ENCODE measurements at regions not wholly inside any gene's neighbourhood (a gene's known extent, or its start where the extent isn't known, plus 50 kb on each side); places are given as distances from the start of the nearest gene placed in this dataset.
A peak's percentile ranks its signal among the peaks of the same experiment; 100 is the strongest.

DNA sequence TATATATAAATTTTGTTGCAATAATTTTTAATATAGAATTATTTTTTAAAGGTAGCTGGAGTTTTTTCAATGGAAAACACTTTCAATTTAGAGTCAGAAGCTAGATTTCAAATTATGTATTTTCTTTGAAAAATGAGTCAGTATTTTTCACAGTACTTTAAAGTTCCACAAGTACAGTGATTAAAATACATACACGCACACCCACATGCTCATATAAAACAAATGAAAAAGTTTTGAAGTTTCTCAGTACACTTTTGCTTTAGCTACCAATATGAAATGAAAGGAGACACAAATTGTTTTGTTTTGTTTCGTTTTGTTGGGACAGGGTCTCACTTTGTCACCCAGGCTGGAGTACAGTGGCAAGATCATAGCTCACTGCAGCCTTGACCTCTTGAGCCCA, 98.6 kb downstream of the CYB561 start:
- Histone ChIP-seq H3K4me1 (ENCODE audit: insufficient read depth, low read length) (no peaks in the 10 kb centered on the region), H2AK5ac (ENCODE audit: insufficient read length, low read length) (no peak overlapping the region), H4K8ac (replicated peaks; ENCODE audit: insufficient read length, low read depth, low read length) (no peak overlapping the region), H2BK120ac (ENCODE audit: low read depth, low read length, poor library complexity, severe bottlenecking) (no peak overlapping the region), H2BK5ac (ENCODE audit: insufficient read length, low read length) (no peak overlapping the region), H2BK12ac (ENCODE audit: insufficient read length, low read depth, low read length) (no peak overlapping the region), H4K91ac (ENCODE audit: insufficient read length, low read depth, low read length) (no peak overlapping the region), H3K23ac (ENCODE audit: insufficient read length, low read depth, low read length) (no peak overlapping the region), H2BK20ac (ENCODE audit: low read depth, low read length, poor library complexity, severe bottlenecking) (no peak overlapping the region), H3K23me2 (ENCODE audit: insufficient read length, low read depth, low read length, poor library complexity, severe bottlenecking) (no peaks in the 10 kb centered on the region), H3K14ac (ENCODE audit: insufficient read depth, low read length) (no peak overlapping the region), H3K79me1 (ENCODE audit: insufficient read depth, low read depth, low read length, poor library complexity, severe bottlenecking) (no peaks in the 10 kb centered on the region), H2AFZ (ENCODE audit: low read length) (no peak overlapping the region), H3K4me2 (ENCODE audit: insufficient read depth, insufficient read length, low read length) (no peak overlapping the region), H3K4ac (ENCODE audit: low read depth, low read length) (no peak overlapping the region), H3K18ac (ENCODE audit: insufficient read length, low read depth, low read length) (no peak overlapping the region), H3K79me2 (ENCODE audit: insufficient read depth, low read length) (no peaks in the 10 kb centered on the region), H2BK15ac (ENCODE audit: low read depth, low read length) (no peak overlapping the region), H4K20me1 (ENCODE audit: control insufficient read depth, insufficient read depth, insufficient read length) (no peaks in the 10 kb centered on the region), H4K5ac (ENCODE audit: insufficient read length, low read depth, low read length) (no peak overlapping the region), H3K9ac (ENCODE audit: extremely low read depth, insufficient read length, low read length) (no peak overlapping the region), H3K9me3 (ENCODE audit: control insufficient read depth, low read depth, low read length) (no peaks in the 10 kb centered on the region), H3K27me3 (ENCODE audit: insufficient read depth, low read length) (no peaks in the 10 kb centered on the region), H3K27ac (ENCODE audit: insufficient read length, low read depth, low read length) (no peak overlapping the region), H3K56ac (ENCODE audit: insufficient read length, low read depth, low read length) (no peak overlapping the region), H3T11ph (ENCODE audit: low read length) (no peak overlapping the region)
- peaks cover 0 to 3% of the 10 kb centered on the region in 2 experiments; a peak in 1 of 4 replicates for H3K4me1 Mint-ChIP-seq
- WGBS (ENCODE audit: extremely low coverage, insufficient read length, low lambda C conversion rate): no CpG with 5 or more reads among the region's 2 CpGs
- no peak overlapping the region for H3K4me3 Mint-ChIP-seq
- TF ChIP-seq, protein P1, sequence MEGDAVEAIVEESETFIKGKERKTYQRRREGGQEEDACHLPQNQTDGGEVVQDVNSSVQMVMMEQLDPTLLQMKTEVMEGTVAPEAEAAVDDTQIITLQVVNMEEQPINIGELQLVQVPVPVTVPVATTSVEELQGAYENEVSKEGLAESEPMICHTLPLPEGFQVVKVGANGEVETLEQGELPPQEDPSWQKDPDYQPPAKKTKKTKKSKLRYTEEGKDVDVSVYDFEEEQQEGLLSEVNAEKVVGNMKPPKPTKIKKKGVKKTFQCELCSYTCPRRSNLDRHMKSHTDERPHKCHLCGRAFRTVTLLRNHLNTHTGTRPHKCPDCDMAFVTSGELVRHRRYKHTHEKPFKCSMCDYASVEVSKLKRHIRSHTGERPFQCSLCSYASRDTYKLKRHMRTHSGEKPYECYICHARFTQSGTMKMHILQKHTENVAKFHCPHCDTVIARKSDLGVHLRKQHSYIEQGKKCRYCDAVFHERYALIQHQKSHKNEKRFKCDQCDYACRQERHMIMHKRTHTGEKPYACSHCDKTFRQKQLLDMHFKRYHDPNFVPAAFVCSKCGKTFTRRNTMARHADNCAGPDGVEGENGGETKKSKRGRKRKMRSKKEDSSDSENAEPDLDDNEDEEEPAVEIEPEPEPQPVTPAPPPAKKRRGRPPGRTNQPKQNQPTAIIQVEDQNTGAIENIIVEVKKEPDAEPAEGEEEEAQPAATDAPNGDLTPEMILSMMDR (conservative IDR thresholded peaks at IDR 0.05): no peak
- no peaks in the 10 kb centered on the region for H3K36me3 Mint-ChIP-seq (ENCODE audit: insufficient read depth in 1 of 3, low read depth in 3 of 3)
- no peak for DNase-seq
- H3K9me3 Mint-ChIP-seq: no peaks in the 10 kb centered on the region
- H3K27ac Mint-ChIP-seq: 0 out of 7 replicates have a peak overlapping the region, but pooled peaks of 1 of the 3 experiments have one; percentile 28
- no peaks in the 10 kb centered on the region for H3K27me3 Mint-ChIP-seq (ENCODE audit: low read depth)
